Sigmoid colon (tissue), 6 donors: ENCODE measurements at regions not wholly inside any gene's neighbourhood (a gene's known extent, or its start where the extent isn't known, plus 50 kb on each side); places are given as distances from the start of the nearest gene placed in this dataset.
"Not testable (repeated sequence)": the region's sequence is repeated elsewhere in the genome, so short reads cannot be mapped to it uniquely, and the experiment has no call there.

Experiments
- DNase-seq: peaks from one replicate; pipeline ENCODE4 v3.0.0-alpha.2; 2019
- H3K27ac ChIP-seq, 4 donors: fragments of 200-600 bp; sonication (generic); one replicate each; pipeline ENCODE4 v1.5.1; 2016 to 2019; ENCODE audit warnings: mild to moderate bottlenecking in 1 of 4
- H3K27me3 ChIP-seq, 3 donors: fragments of 200-600 bp; sonication (generic); one replicate each; pipeline ENCODE4 v1.5.1; 2019; ENCODE audit warnings: mild to moderate bottlenecking in 1 of 3
- H3K36me3 ChIP-seq, 4 donors: fragments of 200-600 bp; sonication (generic); one replicate each; pipeline ENCODE4 v1.5.1; 2016 to 2019
- H3K4me1 ChIP-seq, 4 donors: fragments of 200-600 bp; sonication (generic); one replicate each; pipeline ENCODE4 v1.5.1; 2017 to 2019
- H3K4me3 ChIP-seq, 4 donors: fragments of 200-600 bp; sonication (generic); one replicate each; pipeline ENCODE4 v1.5.1; 2017 to 2019; ENCODE audit warnings: mild to moderate bottlenecking in 2 of 4, moderate library complexity in 1 of 4
- H3K9me3 ChIP-seq, 4 donors: fragments of 200-600 bp in 3 of 4; sonication (generic) in 3 of 4; one replicate each; pipeline versions ENCODE4 v1.5.1 to v1.6.1; 2013 to 2019
- CTCF ChIP-seq, 4 experiments: fragments of 450-650 bp in 3 of 4; fragments of 200-600 bp in 1 of 4; IDR thresholded peaks; one replicate each; pipeline ENCODE4 v1.5.1; 2016 to 2019; ENCODE audit warnings: antibody characterized with exemption in 4 of 4, mild to moderate bottlenecking in 3 of 4, moderate library complexity in 2 of 4
- EP300 ChIP-seq, 4 donors: sonication (generic); formaldehyde crosslinking; IDR thresholded peaks; one replicate each; pipeline ENCODE4 v1.6.1; 2017; ENCODE audit warnings: antibody characterized with exemption in 4 of 4
- POLR2A ChIP-seq, 2 donors: fragments of 450-650 bp; IDR thresholded peaks; one replicate each; pipeline ENCODE4 v1.6.1; 2016; ENCODE audit warnings: antibody characterized with exemption in 2 of 2, mild to moderate bottlenecking in 2 of 2, moderate library complexity in 2 of 2
- POLR2AphosphoS5 ChIP-seq, 4 donors: sonication (generic); formaldehyde crosslinking; IDR thresholded peaks; one replicate each; pipeline ENCODE4 v1.6.1; 2017; ENCODE audit warnings: antibody characterized with exemption in 4 of 4
- WGBS, 2 donors: extraction: QIAGEN DNeasy Blood & Tissue Kit; methylation state at CpG; one replicate each; pipeline ENCODE4 v1.1.7; 2013; 5-methylcytosine and 5-hydroxymethylcytosine counted together
- intact Hi-C: fragments of 100-400 bp; cut with DNase I; formaldehyde crosslinking; loops from one replicate; pipeline ENCODE4 v1.15.1; 2023
- donor health status: healthy with polysubstance abuse.
- donor health status: healthy.

- H3K27me3 ChIP-seq = no peaks in the 10 kb centered on the region
- no peak for TF ChIP-seq POLR2A (IDR thresholded peaks at IDR 0.05)
- TF ChIP-seq POLR2AphosphoS5 (IDR thresholded peaks at IDR 0.05) = no peak
- no peak for TF ChIP-seq CTCF (IDR thresholded peaks at IDR 0.05)
- no peak for TF ChIP-seq EP300 (IDR thresholded peaks at IDR 0.05)
- H3K36me3 ChIP-seq = no peaks in the 10 kb centered on the region
- H3K4me3 ChIP-seq = no peak overlapping the region
- H3K4me1 ChIP-seq = no peaks in the 10 kb centered on the region
- H3K27ac ChIP-seq = no peak overlapping the region
- DNase-seq = no peak
- no peaks in the 10 kb centered on the region for H3K9me3 ChIP-seq
- 90 to 91% methylated on average over 1 of the region's 1 CpG for WGBS, 2 donors
- intact Hi-C loops = no loop called here
These were observed 220.4 kb upstream of the TFPI start for GRCh38 chr2:187774551-187775071.

DNA sequence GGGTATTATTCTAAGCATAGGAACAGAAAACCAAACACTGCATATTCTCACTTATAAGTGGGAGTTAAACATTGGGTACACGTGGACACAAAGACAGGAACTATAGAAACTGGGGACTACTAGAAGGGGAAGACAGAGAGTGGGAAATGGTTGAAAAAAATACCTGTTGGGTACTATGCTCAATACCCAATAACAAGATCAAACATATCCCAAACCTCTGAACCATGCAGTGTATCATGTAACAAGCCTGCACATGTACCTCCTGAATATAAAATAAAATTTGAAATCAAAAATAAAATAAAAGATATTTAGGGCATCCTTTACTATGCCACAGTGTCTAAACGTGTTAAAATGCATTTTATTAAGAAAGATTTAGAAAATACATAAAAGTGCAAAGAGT, 221.0 kb upstream of the TFPI start:
- no peaks in the 10 kb centered on the region for H3K36me3 ChIP-seq
- 56 to 78% methylated on average over 2 of the region's 2 CpGs for WGBS, 2 donors

DNA sequence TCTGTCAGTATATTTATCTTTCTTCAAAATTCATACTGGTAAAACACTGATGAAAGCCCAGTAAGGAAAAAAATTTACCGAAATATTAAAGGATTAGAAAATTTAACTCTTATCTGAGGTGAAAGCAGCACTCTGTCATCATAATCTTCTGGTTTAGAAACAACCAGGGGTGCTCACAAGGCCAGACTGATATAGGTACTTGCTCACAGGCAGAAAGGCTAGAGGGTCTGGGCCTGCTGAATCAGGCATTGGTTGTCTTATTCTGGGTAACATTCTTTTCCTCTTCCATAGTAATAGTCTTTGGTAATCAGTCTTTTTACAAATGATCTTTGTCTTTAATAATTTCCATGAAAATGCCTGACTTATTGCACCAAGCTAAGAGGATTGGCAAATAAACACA, 221.4 kb upstream of the TFPI start:
- no peaks in the 10 kb centered on the region for H3K36me3 ChIP-seq
- no peak for DNase-seq
- no peaks in the 10 kb centered on the region for H3K4me1 ChIP-seq
- H3K4me3 ChIP-seq = no peak overlapping the region
- intact Hi-C loops = no loop called here
- H3K9me3 ChIP-seq = no peaks in the 10 kb centered on the region
- H3K27me3 ChIP-seq = no peaks in the 10 kb centered on the region
- H3K27ac ChIP-seq = no peak overlapping the region
- TF ChIP-seq POLR2AphosphoS5 (IDR thresholded peaks at IDR 0.05) (no peak), EP300 (IDR thresholded peaks at IDR 0.05) (no peak), POLR2A (IDR thresholded peaks at IDR 0.05) (no peak), CTCF (IDR thresholded peaks at IDR 0.05) (no peak)
- WGBS, 2 donors = 83 to 86% methylated on average over 1 of the region's 1 CpG

More for the DNA sequence above, 221.0 kb upstream of the TFPI start:
- Histone ChIP-seq H3K27ac (no peak overlapping the region), H3K4me1 (no peaks in the 10 kb centered on the region), H3K4me3 (no peak overlapping the region), H3K27me3 (no peaks in the 10 kb centered on the region), H3K9me3 (no peaks in the 10 kb centered on the region)
- no peak for TF ChIP-seq EP300 (IDR thresholded peaks at IDR 0.05)
- TF ChIP-seq POLR2AphosphoS5 (IDR thresholded peaks at IDR 0.05) = no peak
- no peak for TF ChIP-seq CTCF (IDR thresholded peaks at IDR 0.05)
- no peak for TF ChIP-seq POLR2A (IDR thresholded peaks at IDR 0.05)
- DNase-seq = no peak
- intact Hi-C loops = no loop called here

DNA sequence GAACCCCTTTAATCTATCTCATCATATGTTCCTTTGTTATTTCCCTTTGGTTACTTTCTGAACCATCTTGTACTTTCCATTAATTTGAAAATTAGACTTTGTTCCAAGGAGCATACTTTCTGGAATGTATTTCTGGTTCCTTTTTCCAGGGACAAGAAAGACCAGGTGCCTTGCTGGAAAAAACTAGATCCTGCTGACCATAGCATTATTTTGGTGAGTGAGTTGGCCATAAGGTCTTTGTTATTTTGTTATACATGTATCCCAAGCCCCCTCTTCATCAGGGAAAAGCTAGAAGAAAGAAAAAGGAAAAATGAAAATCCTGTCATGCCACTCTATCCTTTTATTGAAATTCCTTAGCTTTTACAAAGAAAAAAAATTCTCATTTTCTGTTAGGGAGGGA, 228.1 kb upstream of the TFPI start:
- H3K27ac ChIP-seq = no peak overlapping the region
- no peaks in the 10 kb centered on the region for H3K4me1 ChIP-seq
- H3K9me3 ChIP-seq = no peaks in the 10 kb centered on the region
- TF ChIP-seq EP300 (IDR thresholded peaks at IDR 0.05) (no peak), POLR2A (IDR thresholded peaks at IDR 0.05) (no peak), CTCF (IDR thresholded peaks at IDR 0.05) (no peak), POLR2AphosphoS5 (IDR thresholded peaks at IDR 0.05) (no peak)
- intact Hi-C loops = no loop called here
- DNase-seq = no peak
- H3K36me3 ChIP-seq = no peaks in the 10 kb centered on the region
- no peak overlapping the region for H3K4me3 ChIP-seq
- no peaks in the 10 kb centered on the region for H3K27me3 ChIP-seq

DNA sequence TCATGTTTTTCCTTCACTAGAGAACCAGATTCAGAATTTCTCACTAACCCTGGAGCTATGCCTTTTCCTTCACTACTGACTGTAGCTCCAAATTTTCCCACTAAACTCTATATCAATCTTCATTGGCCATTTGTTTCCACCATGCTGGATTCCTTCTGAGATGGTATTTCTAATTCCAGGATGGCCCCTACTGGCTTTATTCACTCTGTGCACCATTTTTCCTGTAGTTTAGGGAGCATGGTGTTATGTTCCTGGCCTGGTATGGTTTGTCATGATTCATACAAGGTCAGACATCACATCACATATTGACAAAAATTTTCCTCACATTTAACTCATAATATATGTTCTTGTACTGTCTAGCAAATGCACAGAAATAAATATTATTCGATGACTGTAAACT, 229.2 kb upstream of the TFPI start:
- no peak overlapping the region for H3K4me3 ChIP-seq
- 87% methylated on average over 1 of the region's 1 CpG for WGBS, 2 donors
- no peak overlapping the region for H3K27ac ChIP-seq
- no peak for TF ChIP-seq POLR2A (IDR thresholded peaks at IDR 0.05)
- no peak for TF ChIP-seq CTCF (IDR thresholded peaks at IDR 0.05)
- TF ChIP-seq EP300 (IDR thresholded peaks at IDR 0.05) = no peak
- no peak for TF ChIP-seq POLR2AphosphoS5 (IDR thresholded peaks at IDR 0.05)
- H3K4me1 ChIP-seq = no peaks in the 10 kb centered on the region
- no peak for DNase-seq
- no peaks in the 10 kb centered on the region for H3K9me3 ChIP-seq
- no peaks in the 10 kb centered on the region for H3K36me3 ChIP-seq
- H3K27me3 ChIP-seq = no peaks in the 10 kb centered on the region
- intact Hi-C loops = no loop called here

DNA sequence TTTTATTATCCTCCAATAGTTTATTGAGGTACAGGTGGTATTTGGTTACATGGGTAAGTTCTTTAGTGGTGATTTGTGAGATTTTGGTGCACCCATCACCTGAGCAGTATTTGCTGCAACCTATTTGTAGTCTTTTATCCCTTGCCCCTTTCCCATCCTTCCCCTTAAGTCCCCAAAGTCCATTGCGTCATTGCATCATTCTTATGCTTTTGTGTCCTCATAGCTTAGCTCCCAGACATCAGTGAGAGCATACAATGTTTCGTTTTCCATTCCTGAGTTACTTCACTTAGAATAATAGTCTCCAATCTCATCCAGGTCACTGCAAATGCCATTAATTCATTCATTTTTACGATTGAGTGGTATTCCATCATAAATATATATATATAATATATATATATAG, 229.9 kb upstream of the TFPI start:
- intact Hi-C loops, H3K9me3 ChIP-seq: not testable (repeated sequence)
- 53 to 56% methylated on average over 3 of the region's 3 CpGs for WGBS, 2 donors

More for the DNA sequence above, 229.9 kb upstream of the TFPI start:
- not testable (repeated sequence) for H3K27me3 ChIP-seq, H3K36me3 ChIP-seq, H3K4me3 ChIP-seq, H3K27ac ChIP-seq, H3K4me1 ChIP-seq, DNase-seq
